Activated T-cell treated with anti-CD3 and anti-CD28 coated beads, Interleukin-2, amount 50 U/mL, for 4 hours (primary cell): ENCODE measurements at regions not wholly inside any gene's neighbourhood (a gene's known extent, or its start where the extent isn't known, plus 50 kb on each side); places are given as distances from the start of the nearest gene placed in this dataset.
"Not testable (repeated sequence)": the region's sequence is repeated elsewhere in the genome, so short reads cannot be mapped to it uniquely, and the experiment has no call there.

ENCODE experiments used
- ATAC-seq, 2 donors: fragments of 200-7000 bp; cut with Tn5 transposase; one replicate each; pipeline ENCODE4 v1.10.0; 2021
- DNase-seq: peaks from one replicate; pipeline ENCODE4 v3.0.0-alpha.2; 2020
- H3K27me3 Mint-ChIP-seq: one replicate; pipeline ENCODE4 v1.8.0; 2021; ENCODE audit warnings: low read depth, mixed read lengths
- H3K36me3 Mint-ChIP-seq: one replicate; pipeline ENCODE4 v1.8.0; 2022; ENCODE audit warnings: mixed read lengths; ENCODE audit not compliant: insufficient read depth
- H3K4me1 Mint-ChIP-seq: one replicate; pipeline ENCODE4 v1.8.0; 2021; ENCODE audit warnings: low read depth, mixed read lengths
- H3K4me3 Mint-ChIP-seq: one replicate; pipeline ENCODE4 v1.8.0; 2021; ENCODE audit warnings: mild to moderate bottlenecking, moderate library complexity, mixed read lengths
- H3K9me3 Mint-ChIP-seq: one replicate; pipeline ENCODE4 v1.8.0; 2021; ENCODE audit warnings: mixed read lengths

GRCh38 chr2:87470381-87471380 is 277.2 kb upstream of the PLGLB2 start:
- H3K4me1 Mint-ChIP-seq = peaks cover 48% of the 10 kb centered on the region
- H3K4me3 Mint-ChIP-seq = peak overlapping the region; percentile 88
- peaks cover 13% of the 10 kb centered on the region for H3K36me3 Mint-ChIP-seq
- not testable (repeated sequence) for H3K9me3 Mint-ChIP-seq, DNase-seq, H3K27me3 Mint-ChIP-seq
- peak; percentile 7 to 25 for ATAC-seq

- Mint-ChIP-seq H3K36me3 (peaks cover 14% of the 10 kb centered on the region), H3K4me3 (peak overlapping the region; percentile 88), H3K4me1 (peaks cover 46% of the 10 kb centered on the region)
- not testable (repeated sequence) for H3K9me3 Mint-ChIP-seq, H3K27me3 Mint-ChIP-seq, DNase-seq, ATAC-seq
These were observed 276.4 kb upstream of the PLGLB2 start for GRCh38 chr2:87471478-87471877.

- peak; percentile 22 to 32 for ATAC-seq
- peaks cover 35% of the 10 kb centered on the region for H3K4me1 Mint-ChIP-seq
- not testable (repeated sequence) for DNase-seq, H3K9me3 Mint-ChIP-seq, H3K27me3 Mint-ChIP-seq
- peaks cover 25% of the 10 kb centered on the region for H3K36me3 Mint-ChIP-seq
- peak overlapping the region; percentile 67 for H3K4me3 Mint-ChIP-seq
These were observed 271.5 kb upstream of the PLGLB2 start for GRCh38 chr2:87476223-87476872.

GRCh38 chr2:87476936-87477335 is 271.0 kb upstream of the PLGLB2 start:
- peaks cover 35% of the 10 kb centered on the region for H3K4me1 Mint-ChIP-seq
- ATAC-seq = peak; percentile 71 to 83
- peaks cover 25% of the 10 kb centered on the region for H3K36me3 Mint-ChIP-seq
- not testable (repeated sequence) for H3K27me3 Mint-ChIP-seq, H3K9me3 Mint-ChIP-seq, DNase-seq
- peak overlapping the region; percentile 67 for H3K4me3 Mint-ChIP-seq

- not testable (repeated sequence) for H3K4me3 Mint-ChIP-seq, ATAC-seq, H3K27me3 Mint-ChIP-seq, H3K9me3 Mint-ChIP-seq, DNase-seq
- H3K4me1 Mint-ChIP-seq = peaks cover 41% of the 10 kb centered on the region
- H3K36me3 Mint-ChIP-seq = peaks cover 30% of the 10 kb centered on the region
These were observed 270.0 kb upstream of the PLGLB2 start for GRCh38 chr2:87477669-87478428.

- not testable (repeated sequence) for H3K4me3 Mint-ChIP-seq, ATAC-seq, DNase-seq, H3K27me3 Mint-ChIP-seq, H3K9me3 Mint-ChIP-seq
- Mint-ChIP-seq H3K4me1 (peaks cover 44% of the 10 kb centered on the region), H3K36me3 (peaks cover 30% of the 10 kb centered on the region)
These were observed 269.0 kb upstream of the PLGLB2 start for GRCh38 chr2:87478911-87479310.

GRCh38 chr2:87483093-87483680 is 264.7 kb upstream of the PLGLB2 start:
- Mint-ChIP-seq H3K36me3 (peaks cover 18% of the 10 kb centered on the region), H3K4me1 (peaks cover 42% of the 10 kb centered on the region), H3K4me3 (peak overlapping the region; percentile 65)
- DNase-seq, H3K9me3 Mint-ChIP-seq, H3K27me3 Mint-ChIP-seq: not testable (repeated sequence)
- peak; percentile 28 to 54 for ATAC-seq

GRCh38 chr2:87484363-87484762 is 263.5 kb upstream of the PLGLB2 start:
- not testable (repeated sequence) for H3K27me3 Mint-ChIP-seq, H3K9me3 Mint-ChIP-seq, ATAC-seq, H3K4me3 Mint-ChIP-seq, DNase-seq
- Mint-ChIP-seq H3K36me3 (peaks cover 18% of the 10 kb centered on the region), H3K4me1 (peaks cover 43% of the 10 kb centered on the region)

GRCh38 chr2:87485455-87485854 is 262.4 kb upstream of the PLGLB2 start:
- not testable (repeated sequence) for DNase-seq, H3K9me3 Mint-ChIP-seq, H3K27me3 Mint-ChIP-seq, H3K4me3 Mint-ChIP-seq
- Mint-ChIP-seq H3K36me3 (peaks cover 13% of the 10 kb centered on the region), H3K4me1 (peaks cover 37% of the 10 kb centered on the region)
- peak in 1 of 2 donors; percentile 12 for ATAC-seq

- peaks cover 37% of the 10 kb centered on the region for H3K4me1 Mint-ChIP-seq
- not testable (repeated sequence) for H3K4me3 Mint-ChIP-seq, H3K9me3 Mint-ChIP-seq, H3K36me3 Mint-ChIP-seq, H3K27me3 Mint-ChIP-seq, DNase-seq
- ATAC-seq = peak; percentile 59 to 61
These were observed 262.0 kb upstream of the PLGLB2 start for GRCh38 chr2:87485884-87486283.

- not testable (repeated sequence) for H3K9me3 Mint-ChIP-seq, DNase-seq, H3K27me3 Mint-ChIP-seq
- ATAC-seq = peak; percentile 49 to 57
- Mint-ChIP-seq H3K4me1 (peaks cover 40% of the 10 kb centered on the region), H3K36me3 (peaks cover 11% of the 10 kb centered on the region), H3K4me3 (peak overlapping the region; percentile 55)
These were observed 261.5 kb upstream of the PLGLB2 start for GRCh38 chr2:87486413-87486812.

GRCh38 chr2:87488021-87488420 is 259.9 kb upstream of the PLGLB2 start:
- H3K27me3 Mint-ChIP-seq, H3K36me3 Mint-ChIP-seq, H3K9me3 Mint-ChIP-seq, ATAC-seq, DNase-seq: not testable (repeated sequence)
- Mint-ChIP-seq H3K4me1 (peaks cover 37% of the 10 kb centered on the region), H3K4me3 (peak overlapping the region; percentile 11)

- H3K36me3 Mint-ChIP-seq, ATAC-seq, H3K4me3 Mint-ChIP-seq, H3K27me3 Mint-ChIP-seq, DNase-seq, H3K9me3 Mint-ChIP-seq: not testable (repeated sequence)
- peaks cover 34% of the 10 kb centered on the region for H3K4me1 Mint-ChIP-seq
These were observed 258.9 kb upstream of the PLGLB2 start for GRCh38 chr2:87488991-87489390.

- ATAC-seq, H3K4me3 Mint-ChIP-seq, H3K9me3 Mint-ChIP-seq, DNase-seq, H3K27me3 Mint-ChIP-seq: not testable (repeated sequence)
- Mint-ChIP-seq H3K36me3 (peaks cover 12% of the 10 kb centered on the region), H3K4me1 (peaks cover 25% of the 10 kb centered on the region)
These were observed 253.0 kb upstream of the PLGLB2 start for GRCh38 chr2:87494846-87495245.
